HepG2 (cell line): ENCODE measurements at regions not wholly inside any gene's neighbourhood (a gene's known extent, or its start where the extent isn't known, plus 50 kb on each side); places are given as distances from the start of the nearest gene placed in this dataset.

Source experiments
- ATAC-seq: fragments of 200-7000 bp; cut with Tn5 transposase; 3 replicates; pipeline ENCODE4 v1.9.1; 2020; ENCODE audit warnings: mild to moderate bottlenecking, moderate library complexity
- BruUV-seq: library from RNA; stranded (reverse); fragments of 400-500 nt; replicated peaks from 2 replicates; lab custom pipeline; 2021; lab: Mats Ljungman, UMichigan
- CTCF ChIA-PET: fragments of 300-600 bp; formaldehyde crosslinking; extraction: SDS; loops from one replicate; lab custom pipeline; 2021; ENCODE audit warnings: low total read pairs, inconsistent platforms, low intra/inter-chr PET ratio; lab: Yijun Ruan, JAX
- POLR2A ChIA-PET: fragments of 350-600 bp; sonication (Branson Sonifier 250); formaldehyde crosslinking; loops from one replicate; lab custom pipeline; 2020; ENCODE audit warnings: antibody characterized with exemption, inconsistent platforms; lab: Yijun Ruan, JAX
- DNase-seq: peaks from one replicate; pipeline ENCODE4 v3.0.0-alpha.2; 2015; ENCODE audit warnings: low spot score
- FAIRE-seq: peaks from 3 replicates; lab custom pipeline; 2011; peaks lifted over from hg19 to GRCh38; lab: Jason Lieb, UNC
- H2AFZ ChIP-seq: one replicate; pipeline ENCODE4 v1.6.1; 2011; ENCODE audit warnings: low read length, inconsistent platforms
- H3K27ac ChIP-seq: fragments of 300-600 bp; 3 replicates; pipeline ENCODE4 v1.8.0; 2011; ENCODE audit warnings: mixed run types, mild to moderate bottlenecking, mixed read lengths, low read length, inconsistent platforms; ENCODE audit not compliant: insufficient read depth; ENCODE audit errors: extremely low read length
- H3K27me3 ChIP-seq, 2 experiments: fragments of 200-600 bp in 1 of 2; 2 replicates in 1 of 2; 3 replicates in 1 of 2; pipeline versions ENCODE4 v1.6.0 to v1.8.0; 2011; ENCODE audit warnings: low read length in 2 of 2, mild to moderate bottlenecking in 2 of 2, moderate library complexity in 2 of 2, inconsistent platforms in 1 of 2; ENCODE audit not compliant: insufficient read depth in 2 of 2, control insufficient read depth in 1 of 2
- H3K36me3 ChIP-seq, 2 experiments: fragments of 200-600 bp in 1 of 2; replicated peaks in 1 of 2; 2 replicates in 1 of 2; 3 replicates in 1 of 2; pipeline versions ENCODE4 v1.5.1 to v1.8.0; 2011; ENCODE audit warnings: low read length in 2 of 2, inconsistent platforms in 1 of 2; ENCODE audit not compliant: insufficient read depth in 2 of 2, control insufficient read depth in 1 of 2
- H3K4me1 ChIP-seq: 2 replicates; pipeline ENCODE4 v1.5.1; 2012; ENCODE audit warnings: low read length, inconsistent platforms; ENCODE audit not compliant: insufficient read depth
- H3K4me2 ChIP-seq: 2 replicates; pipeline ENCODE4 v1.6.0; 2011; ENCODE audit warnings: low read depth, low read length, inconsistent platforms
- H3K4me3 ChIP-seq, 3 experiments: fragments of 200-600 bp in 1 of 3; sonication (generic), shearing (Covaris generic) in 1 of 3; replicated peaks in 1 of 3; 2 replicates each; pipeline ENCODE4 v1.5.1; 2011 to 2016; ENCODE audit warnings: low read length in 3 of 3, inconsistent platforms in 2 of 3, low read depth in 2 of 3, mild to moderate bottlenecking in 2 of 3, control low read depth in 1 of 3, mixed read lengths in 1 of 3; ENCODE audit not compliant: insufficient read depth in 1 of 3
- H3K79me2 ChIP-seq: one replicate; pipeline ENCODE4 v1.6.1; 2011; ENCODE audit warnings: low read length, inconsistent platforms; ENCODE audit not compliant: insufficient read depth
- H3K9ac ChIP-seq: 2 replicates; pipeline ENCODE4 v1.6.0; 2011; ENCODE audit warnings: mild to moderate bottlenecking, low read depth, low read length, inconsistent platforms; ENCODE audit not compliant: insufficient read depth
- H3K9me3 ChIP-seq: 2 replicates; pipeline ENCODE4 v1.5.1; 2012; ENCODE audit warnings: mild to moderate bottlenecking, low read length
- H4K20me1 ChIP-seq: 2 replicates; pipeline ENCODE4 v1.6.0; 2011; ENCODE audit warnings: inconsistent platforms, mild to moderate bottlenecking, low read length, moderate library complexity; ENCODE audit not compliant: insufficient read depth
- GLI4 ChIP-seq: sonication (generic); formaldehyde crosslinking; IDR thresholded peaks from 2 replicates; pipeline ENCODE4 v1.5.1; 2020; ENCODE audit warnings: missing genetic modification reagents, mild to moderate bottlenecking, moderate library complexity, borderline replicate concordance
- HOXA3 ChIP-seq: sonication (generic); formaldehyde crosslinking; IDR thresholded peaks from 2 replicates; pipeline ENCODE4 v1.5.0; 2020; ENCODE audit warnings: missing genetic modification reagents
- ZNF501 ChIP-seq: sonication (generic); formaldehyde crosslinking; IDR thresholded peaks from 2 replicates; pipeline ENCODE4 v1.5.1; 2020; ENCODE audit warnings: mild to moderate bottlenecking, moderate library complexity, missing genetic modification reagents
- WGBS: methylation state at CpG from one replicate; pipeline ENCODE4 v1.1.6; 2017; ENCODE audit warnings: low lambda C conversion rate; 5-methylcytosine and 5-hydroxymethylcytosine counted together
- in situ Hi-C: cut with HindIII; loops from 2 replicates; pipeline ENCODE4 v1.10.0; 2017; ENCODE audit warnings: low pct_unique_long_range_greater_than_20kb; ENCODE audit not compliant: extremely low pct_ligation_motif_present
- intact Hi-C: fragments of 100-400 bp; cut with micrococcal nuclease; formaldehyde crosslinking; loops from one replicate; pipeline ENCODE4 v1.10.0; 2022; ENCODE audit not compliant: unreplicated experiment
- TF ChIP-seq, protein P1 (sequence below): sonication (generic); formaldehyde crosslinking; IDR thresholded peaks from 2 replicates; pipeline ENCODE4 v1.4.0; 2020; ENCODE audit warnings: mild to moderate bottlenecking, missing genetic modification reagents
- TF ChIP-seq, protein P2 (sequence below): sonication (generic); formaldehyde crosslinking; IDR thresholded peaks from 2 replicates; pipeline ENCODE4 v1.5.0; 2020; ENCODE audit warnings: missing genetic modification reagents, mild to moderate bottlenecking, borderline replicate concordance
- TF ChIP-seq, protein P3 (sequence below): sonication (generic); formaldehyde crosslinking; IDR thresholded peaks from 2 replicates; pipeline ENCODE4 v1.4.0; 2020; ENCODE audit warnings: missing genetic modification reagents

DNA sequence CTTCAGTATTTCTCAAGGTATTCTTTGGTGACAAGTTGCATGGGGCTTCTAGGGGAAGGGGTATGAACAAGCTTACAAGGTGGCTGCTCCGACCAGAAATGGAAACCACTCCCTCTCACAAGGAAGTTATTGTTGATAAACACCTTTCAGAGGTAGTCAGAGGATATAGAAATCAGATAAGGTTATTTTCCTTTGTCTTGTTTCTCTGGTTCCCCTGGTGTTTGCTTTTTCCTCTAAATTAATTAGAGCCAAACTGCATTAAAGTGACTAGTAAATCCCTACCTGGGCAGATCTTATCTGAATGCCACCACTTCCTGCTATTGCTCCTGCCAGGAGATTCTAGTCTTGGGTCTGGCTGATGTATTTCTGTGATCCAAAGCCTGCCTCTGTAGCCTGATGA is 725.4 kb downstream of the INHBA start (continued):
- TF ChIP-seq, protein P1, sequence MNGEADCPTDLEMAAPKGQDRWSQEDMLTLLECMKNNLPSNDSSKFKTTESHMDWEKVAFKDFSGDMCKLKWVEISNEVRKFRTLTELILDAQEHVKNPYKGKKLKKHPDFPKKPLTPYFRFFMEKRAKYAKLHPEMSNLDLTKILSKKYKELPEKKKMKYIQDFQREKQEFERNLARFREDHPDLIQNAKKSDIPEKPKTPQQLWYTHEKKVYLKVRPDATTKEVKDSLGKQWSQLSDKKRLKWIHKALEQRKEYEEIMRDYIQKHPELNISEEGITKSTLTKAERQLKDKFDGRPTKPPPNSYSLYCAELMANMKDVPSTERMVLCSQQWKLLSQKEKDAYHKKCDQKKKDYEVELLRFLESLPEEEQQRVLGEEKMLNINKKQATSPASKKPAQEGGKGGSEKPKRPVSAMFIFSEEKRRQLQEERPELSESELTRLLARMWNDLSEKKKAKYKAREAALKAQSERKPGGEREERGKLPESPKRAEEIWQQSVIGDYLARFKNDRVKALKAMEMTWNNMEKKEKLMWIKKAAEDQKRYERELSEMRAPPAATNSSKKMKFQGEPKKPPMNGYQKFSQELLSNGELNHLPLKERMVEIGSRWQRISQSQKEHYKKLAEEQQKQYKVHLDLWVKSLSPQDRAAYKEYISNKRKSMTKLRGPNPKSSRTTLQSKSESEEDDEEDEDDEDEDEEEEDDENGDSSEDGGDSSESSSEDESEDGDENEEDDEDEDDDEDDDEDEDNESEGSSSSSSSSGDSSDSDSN (CRISPR knock-in tag) = no peak
- no peak for TF ChIP-seq GLI4 (CRISPR knock-in tag)

DNA sequence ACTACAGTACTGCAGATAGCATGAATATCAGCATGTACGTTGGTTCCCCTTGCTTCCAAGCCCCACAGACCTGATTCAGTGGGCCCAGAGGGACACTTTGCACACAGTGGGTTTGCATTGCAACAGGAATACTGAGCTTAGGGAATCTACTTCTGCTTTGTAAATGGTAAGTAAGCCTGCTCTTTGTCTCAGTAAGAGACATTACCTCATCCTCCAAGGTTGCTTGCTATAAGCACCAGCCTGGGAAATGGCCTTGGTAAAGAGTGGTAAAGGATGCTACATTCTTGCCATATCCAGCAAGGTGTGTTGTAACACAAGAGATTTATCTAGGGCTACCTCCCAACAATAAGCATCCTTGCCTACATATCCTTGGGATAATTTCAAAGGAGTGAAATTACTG is 730.5 kb downstream of the INHBA start:
- Histone ChIP-seq H3K4me2 (no peak overlapping the region), H4K20me1 (no peaks in the 10 kb centered on the region), H3K79me2 (no peaks in the 10 kb centered on the region), H3K9me3 (no peaks in the 10 kb centered on the region), H3K9ac (no peak overlapping the region), H3K27ac (no peak overlapping the region), H3K27me3 (no peaks in the 10 kb centered on the region), H3K4me3 (no peak overlapping the region), H3K36me3 (no peaks in the 10 kb centered on the region), H2AFZ (no peak overlapping the region), H3K4me1 (no peaks in the 10 kb centered on the region)
- WGBS = 0% methylated on average over 1 of the region's 1 CpG
- ChIA-PET POLR2A (no interaction called here), CTCF (no interaction called here)
- ATAC-seq (no peak), FAIRE-seq (no peak), DNase-seq (no peak)
- in situ Hi-C loops = no loop called here
- TF ChIP-seq, protein P2, sequence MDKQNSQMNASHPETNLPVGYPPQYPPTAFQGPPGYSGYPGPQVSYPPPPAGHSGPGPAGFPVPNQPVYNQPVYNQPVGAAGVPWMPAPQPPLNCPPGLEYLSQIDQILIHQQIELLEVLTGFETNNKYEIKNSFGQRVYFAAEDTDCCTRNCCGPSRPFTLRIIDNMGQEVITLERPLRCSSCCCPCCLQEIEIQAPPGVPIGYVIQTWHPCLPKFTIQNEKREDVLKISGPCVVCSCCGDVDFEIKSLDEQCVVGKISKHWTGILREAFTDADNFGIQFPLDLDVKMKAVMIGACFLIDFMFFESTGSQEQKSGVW (CRISPR knock-in tag) = no peak
- TF ChIP-seq HOXA3 (no peak), ZNF501 (CRISPR knock-in tag) (no peak)
- TF ChIP-seq, protein P3, sequence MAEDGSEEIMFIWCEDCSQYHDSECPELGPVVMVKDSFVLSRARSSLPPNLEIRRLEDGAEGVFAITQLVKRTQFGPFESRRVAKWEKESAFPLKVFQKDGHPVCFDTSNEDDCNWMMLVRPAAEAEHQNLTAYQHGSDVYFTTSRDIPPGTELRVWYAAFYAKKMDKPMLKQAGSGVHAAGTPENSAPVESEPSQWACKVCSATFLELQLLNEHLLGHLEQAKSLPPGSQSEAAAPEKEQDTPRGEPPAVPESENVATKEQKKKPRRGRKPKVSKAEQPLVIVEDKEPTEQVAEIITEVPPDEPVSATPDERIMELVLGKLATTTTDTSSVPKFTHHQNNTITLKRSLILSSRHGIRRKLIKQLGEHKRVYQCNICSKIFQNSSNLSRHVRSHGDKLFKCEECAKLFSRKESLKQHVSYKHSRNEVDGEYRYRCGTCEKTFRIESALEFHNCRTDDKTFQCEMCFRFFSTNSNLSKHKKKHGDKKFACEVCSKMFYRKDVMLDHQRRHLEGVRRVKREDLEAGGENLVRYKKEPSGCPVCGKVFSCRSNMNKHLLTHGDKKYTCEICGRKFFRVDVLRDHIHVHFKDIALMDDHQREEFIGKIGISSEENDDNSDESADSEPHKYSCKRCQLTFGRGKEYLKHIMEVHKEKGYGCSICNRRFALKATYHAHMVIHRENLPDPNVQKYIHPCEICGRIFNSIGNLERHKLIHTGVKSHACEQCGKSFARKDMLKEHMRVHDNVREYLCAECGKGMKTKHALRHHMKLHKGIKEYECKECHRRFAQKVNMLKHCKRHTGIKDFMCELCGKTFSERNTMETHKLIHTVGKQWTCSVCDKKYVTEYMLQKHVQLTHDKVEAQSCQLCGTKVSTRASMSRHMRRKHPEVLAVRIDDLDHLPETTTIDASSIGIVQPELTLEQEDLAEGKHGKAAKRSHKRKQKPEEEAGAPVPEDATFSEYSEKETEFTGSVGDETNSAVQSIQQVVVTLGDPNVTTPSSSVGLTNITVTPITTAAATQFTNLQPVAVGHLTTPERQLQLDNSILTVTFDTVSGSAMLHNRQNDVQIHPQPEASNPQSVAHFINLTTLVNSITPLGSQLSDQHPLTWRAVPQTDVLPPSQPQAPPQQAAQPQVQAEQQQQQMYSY (CRISPR knock-in tag) = no peak
- no TSS peak for BruUV-seq
- intact Hi-C loops = no loop called here
